GM21786 (cell line): ENCODE measurements at regions not wholly inside any gene's neighbourhood (a gene's known extent, or its start where the extent isn't known, plus 50 kb on each side); places are given as distances from the start of the nearest gene placed in this dataset.

ENCODE experiments used
- ATAC-seq: cut with Tn5 transposase; IDR thresholded peaks from one replicate; pipeline ENCODE4 v1.9.1; 2021; ENCODE audit not compliant: unreplicated experiment

DNA sequence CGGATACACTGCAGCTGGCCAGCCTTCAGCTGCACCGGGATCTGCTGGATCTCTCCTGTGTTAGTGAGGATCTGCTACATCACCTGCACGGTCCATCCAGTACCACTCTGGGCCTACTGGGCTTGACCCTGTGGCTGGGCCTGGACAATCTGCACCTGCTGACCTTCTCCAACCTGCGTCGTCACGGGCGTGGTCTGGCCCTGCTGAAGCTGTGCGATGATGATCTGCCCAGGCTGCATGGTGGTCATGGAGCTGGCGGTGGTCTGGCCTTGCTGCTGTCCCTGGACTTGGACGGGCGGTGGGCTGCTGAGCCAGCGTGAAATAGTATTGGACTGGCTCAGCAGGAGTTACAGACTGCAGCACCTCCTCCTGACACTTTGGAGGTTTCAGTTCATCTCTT, 137.1 kb upstream of the GAS1 start:
- ATAC-seq, result no peak

DNA sequence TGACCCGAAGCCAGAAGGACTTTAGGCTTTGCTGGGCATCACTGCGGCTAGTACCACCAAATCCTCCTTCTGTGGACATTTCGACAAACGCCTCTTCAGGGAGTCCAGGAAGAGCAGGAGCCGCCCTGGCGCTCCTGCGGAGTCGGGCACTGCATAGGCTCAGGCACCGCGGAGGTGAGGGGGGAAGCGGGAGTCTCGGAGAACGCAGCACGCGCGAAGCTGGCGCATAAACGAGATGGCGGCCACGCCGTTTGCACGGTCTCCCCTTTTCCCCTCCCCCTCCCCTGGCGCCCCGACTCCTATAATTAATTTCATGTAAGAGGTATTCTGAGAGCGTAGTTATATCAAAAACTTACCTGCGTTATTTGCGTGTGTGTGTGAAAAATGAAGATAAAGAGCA, 137.8 kb upstream of the GAS1 start:
- ATAC-seq, result no peak

DNA sequence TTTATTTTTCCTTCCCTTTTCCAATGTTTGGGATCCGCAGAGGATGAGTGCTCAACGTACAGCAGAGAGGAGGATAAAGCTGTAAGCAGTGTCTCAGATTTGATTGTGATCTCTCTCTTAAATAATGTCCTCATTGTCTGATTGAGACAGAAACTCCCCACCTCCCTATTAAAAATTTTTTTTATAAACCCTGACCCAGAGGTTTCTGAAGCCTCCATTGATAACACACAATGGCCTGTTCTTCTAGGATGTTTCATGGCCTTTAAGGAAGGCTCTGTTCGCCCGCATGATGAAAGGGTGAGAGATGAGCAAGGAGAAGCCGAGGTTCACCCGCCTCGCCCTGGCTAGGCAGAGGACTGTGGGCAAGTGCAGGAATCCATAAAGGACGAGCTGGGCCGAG, 138.2 kb upstream of the GAS1 start:
- ATAC-seq, result no peak

DNA sequence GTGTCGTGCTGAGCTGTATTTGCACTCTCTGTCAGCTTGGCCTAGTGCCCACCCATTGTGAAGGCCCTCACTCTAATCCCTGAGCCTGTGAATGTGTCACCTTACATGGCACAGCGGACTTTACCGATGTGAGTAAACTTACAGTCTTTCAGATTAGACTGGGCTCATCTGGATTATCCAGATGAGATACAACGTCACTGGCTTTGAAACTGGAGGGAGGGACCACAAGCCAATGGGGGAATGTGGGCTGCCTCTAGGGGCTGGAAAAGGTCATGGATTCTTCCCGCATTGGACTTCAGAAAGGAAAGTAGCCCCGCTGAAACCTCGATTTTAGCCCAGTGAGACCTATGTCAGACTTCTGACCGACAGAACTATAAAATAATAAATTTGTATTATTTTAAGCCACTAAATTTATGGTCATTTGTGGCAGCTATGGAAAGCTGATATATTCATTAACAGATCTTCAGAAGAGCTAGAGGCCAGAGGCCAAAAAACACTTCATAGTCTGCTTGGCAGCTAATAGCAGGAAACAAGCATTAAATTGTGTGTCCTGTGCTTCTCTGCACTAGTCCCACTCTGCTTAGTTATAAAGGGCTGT, 139.0 kb upstream of the GAS1 start:
- ATAC-seq, result no peak

DNA sequence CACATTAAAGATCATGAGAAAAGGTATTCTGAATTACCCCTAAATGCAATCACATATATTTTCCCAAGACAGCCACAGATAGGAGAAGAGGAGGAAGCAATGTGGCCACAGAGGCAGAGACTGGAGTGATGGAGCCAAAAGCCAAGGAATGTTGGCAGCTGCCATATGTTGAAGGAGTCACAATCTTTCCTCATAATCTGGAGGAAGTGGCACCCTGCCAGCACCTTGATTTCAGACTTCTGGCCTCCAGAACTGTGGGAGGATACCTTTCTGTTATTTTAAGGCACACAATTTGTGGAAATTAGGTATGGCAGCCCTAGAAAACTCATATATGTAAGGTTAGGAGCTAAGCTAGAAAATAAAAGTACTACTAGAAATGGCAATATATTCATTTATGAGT, 139.9 kb upstream of the GAS1 start:
- ATAC-seq, result no peak

DNA sequence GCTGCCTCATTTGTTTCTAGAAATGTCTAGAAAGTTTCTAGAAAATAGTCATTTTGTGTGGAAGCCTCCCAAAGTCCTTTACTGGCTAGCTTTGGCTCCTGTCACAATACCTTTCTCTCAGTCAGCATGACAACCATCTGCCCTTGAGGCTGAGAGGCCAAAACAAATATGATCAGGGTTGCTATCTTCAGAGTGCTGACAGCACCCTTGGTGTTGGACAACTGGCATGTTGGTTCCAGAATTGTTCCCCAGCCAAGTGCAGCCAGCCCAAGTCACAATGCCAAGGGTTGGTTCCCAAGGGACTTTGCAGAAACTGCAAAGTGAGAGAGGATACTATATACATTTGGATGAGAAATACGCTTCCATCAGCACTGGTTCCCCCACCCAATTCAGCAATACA, 140.9 kb upstream of the GAS1 start:
- no peak for ATAC-seq

DNA sequence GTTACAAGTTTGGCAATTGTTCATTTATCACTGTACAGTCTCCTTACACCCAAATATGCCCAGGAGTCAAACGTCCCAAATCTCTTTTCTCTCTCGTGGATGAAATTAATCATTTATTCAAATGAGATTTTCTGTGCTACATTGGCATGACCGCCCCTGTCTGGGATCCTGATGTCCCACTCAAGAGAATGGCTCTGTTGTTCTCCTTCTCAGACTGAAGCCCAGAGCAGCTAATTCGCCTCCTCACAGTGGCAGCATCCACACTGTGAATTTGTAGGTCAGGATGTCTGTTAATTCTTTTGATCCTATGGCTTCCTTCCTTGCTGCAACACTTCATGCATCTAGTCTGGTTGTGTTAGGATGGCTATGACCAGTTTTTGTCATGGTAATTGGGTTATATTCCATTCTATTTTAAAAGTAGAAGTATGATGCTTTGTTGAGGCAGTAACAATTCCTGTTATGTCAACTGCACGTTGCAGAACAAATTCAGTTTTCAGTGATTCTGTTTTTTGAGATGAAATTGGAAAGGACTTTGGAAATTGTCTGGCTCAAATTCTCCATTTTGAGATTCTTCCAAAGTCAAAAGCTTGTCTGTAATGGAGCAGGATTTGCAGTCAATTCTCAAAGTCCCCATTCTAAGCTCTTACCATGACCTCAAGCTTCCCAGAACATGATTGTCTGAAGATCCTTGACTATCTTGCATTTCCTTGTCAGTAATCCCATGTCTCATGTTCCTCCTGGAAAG, 141.5 kb upstream of the GAS1 start:
- ATAC-seq, result no peak

DNA sequence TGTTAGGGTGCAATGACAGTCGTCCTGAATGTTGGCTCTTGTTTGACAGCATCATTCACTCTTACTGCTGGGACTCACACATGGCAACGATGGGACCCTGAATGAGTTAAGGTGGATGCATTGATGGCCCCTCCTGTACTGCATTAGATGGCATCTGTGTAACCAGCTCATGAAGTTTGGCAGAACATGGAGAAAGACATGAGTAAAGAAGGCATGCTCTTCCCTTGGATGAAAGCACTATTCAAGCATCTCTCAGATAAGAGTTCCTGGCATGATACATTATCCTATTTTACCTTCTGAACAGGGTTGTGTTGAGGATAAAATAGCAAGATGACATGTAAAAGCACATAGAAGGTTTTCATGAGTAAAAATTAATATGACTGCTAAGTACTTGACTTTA, 142.2 kb upstream of the GAS1 start:
- no peak for ATAC-seq

DNA sequence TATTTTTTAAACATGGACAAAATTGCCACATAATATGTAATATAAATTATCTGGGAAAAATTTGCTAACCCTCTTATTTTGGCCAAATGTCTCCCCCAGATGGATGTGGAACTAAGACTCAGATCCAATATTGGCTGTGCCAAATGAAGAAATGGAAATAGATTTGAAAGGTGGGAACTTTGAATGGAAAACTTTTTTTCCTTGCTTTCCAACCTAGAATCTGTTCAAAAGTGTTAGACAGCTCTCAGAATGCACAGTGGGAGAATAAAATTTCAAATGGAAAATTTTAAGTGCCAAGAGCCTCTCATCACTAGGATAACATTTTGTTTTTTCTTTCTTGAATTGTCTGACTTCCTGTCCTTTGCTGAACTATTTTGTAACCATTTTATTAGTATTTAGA, 142.6 kb upstream of the GAS1 start:
- no peak for ATAC-seq

DNA sequence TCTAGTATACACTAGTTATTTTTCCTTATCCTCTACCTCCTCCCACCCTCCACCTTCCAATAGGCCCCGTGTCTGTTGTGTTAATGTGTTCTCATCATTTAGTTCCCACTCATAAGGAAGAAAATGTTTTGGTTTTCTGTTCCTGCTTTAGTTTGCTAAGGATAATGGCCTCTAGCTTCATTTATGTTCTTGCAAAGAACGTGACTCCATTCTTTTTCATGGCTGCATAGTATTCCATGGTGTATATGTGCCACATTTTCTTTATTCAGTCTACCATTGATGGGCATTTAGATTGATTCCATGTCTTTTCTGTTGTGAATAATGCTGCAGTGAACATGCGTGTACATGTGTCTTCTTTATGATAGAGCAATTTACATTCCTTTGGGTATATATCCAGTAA, 146.5 kb upstream of the GAS1 start:
- ATAC-seq, result no peak

DNA sequence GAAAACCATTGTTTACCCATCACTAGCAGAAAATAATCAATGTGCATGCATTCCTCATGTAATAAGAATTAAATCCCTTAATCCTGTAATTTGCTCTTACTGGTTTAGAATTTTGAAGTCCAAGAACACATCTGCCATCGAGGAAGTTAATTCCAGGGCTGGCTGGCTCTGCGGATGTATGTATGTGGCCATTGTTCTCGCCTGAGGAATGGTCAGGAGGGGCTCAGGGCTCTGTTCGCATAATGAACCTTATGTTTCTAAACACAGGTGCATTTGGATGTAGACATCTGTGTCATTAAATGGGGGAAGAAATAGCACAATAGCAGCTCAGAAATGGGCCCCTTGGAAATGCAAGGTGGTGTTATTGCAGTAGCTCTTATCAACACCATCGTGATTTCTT, 148.6 kb upstream of the GAS1 start:
- ATAC-seq, result no peak

DNA sequence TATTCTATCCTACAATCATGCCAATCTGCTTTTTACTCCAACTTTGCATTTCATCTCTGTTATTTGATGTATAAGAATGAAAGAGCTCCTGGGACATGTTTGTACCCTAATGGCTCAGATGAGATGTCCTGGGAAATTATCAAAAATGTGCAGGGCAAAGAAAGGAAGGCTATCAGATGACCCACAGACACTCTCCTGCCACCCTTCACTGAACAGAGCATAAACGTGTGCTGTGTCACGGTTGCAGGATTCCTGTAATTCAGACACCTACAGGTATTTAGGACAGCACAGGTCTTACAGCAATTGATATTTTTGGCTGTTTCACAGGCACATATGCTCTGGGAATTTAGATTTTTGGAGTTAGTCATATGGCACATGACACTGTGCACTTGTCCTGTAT, 149.2 kb upstream of the GAS1 start:
- no peak for ATAC-seq

DNA sequence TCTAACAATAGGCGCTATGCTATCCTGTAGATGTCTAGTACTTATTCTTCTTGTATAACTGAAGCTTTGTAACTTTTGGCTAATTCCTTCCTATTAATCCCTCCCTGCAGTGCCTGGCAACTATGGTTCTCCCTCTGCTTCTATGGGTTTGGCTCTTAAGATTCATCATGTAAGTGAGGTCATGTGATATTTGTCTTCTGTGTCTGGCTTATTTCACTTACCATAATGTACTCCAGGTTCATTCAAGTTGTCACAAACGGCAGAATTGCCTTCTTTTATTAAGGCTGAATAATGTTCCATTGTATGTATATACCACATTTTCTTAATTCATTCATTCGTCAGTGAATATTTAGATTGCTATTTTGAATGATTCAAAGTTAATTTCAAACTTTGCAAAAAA, 149.9 kb upstream of the GAS1 start:
- no peak for ATAC-seq

DNA sequence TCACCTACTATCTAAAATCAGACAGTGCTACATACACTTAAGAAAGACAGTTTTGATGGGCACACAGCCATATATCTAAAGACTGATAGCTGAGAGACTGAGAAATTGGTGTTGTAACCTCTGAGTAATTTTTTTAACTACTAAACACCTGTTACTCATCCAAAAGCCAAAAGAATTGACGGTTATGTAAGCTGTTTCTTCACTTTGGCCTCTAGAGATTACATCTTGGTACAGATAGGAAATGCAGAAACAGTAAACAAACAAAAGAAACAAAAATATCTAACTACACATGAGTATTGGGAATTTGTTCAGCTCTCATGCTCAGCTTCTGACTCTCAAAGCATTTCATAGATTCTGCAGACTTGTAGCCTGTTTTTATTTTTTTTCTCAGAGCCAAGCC, 152.1 kb upstream of the GAS1 start:
- no peak for ATAC-seq

DNA sequence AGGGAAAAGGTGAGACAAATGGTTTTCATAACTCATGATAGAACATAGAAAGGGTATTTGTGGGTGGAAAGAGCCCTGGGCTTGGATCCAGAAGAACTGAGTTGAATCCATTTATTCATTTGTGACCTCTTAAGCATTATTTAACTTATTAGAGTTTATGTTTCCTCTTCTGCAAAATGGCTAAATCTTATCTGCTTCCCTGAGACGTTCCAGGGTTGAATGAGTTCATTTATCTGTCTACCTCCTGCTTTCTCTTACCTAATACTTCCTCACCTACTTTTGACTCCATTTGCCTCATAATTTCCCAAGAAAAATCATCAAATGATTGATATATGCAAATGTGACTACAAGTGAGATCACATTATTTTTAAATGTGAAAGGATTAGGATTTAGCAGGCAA, 152.7 kb upstream of the GAS1 start:
- no peak for ATAC-seq

DNA sequence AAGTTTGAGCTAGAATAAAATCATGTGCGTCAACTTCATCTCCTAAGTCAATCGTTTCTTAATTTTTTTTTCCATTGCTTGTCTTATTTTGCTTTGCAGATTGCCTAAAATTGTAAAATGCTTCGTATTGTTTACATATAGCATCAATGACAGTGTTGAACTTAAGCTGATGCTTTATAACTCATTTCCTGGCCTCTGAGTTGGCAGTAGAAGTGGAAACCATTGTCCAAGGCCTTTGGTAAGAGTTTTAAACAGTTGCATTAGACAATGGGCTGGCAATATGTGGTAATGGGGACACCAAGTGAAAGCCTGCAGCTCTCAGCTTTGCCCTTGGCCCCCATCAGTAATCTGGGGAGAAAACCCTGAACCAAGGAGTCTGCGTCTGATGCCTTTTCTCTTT, 154.8 kb upstream of the GAS1 start:
- ATAC-seq, result no peak

DNA sequence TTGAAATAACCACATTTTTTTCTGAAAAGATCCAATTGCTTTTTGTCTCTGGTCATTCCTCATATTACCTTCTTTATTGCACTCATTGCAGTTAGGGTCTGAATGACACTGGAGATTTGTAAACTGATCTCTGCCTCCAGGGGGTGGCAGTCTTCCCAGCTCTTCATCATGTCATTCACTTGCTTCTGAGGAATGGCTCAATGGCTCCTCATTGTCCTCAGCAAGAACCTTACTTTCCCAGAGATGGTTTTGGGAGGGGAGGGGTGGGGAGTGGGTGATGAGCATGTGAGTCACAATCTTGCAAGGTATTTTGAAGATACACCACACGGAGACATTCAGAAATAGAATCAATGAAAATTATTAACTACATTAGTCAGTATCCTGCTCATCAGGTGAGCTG, 159.8 kb upstream of the GAS1 start:
- ATAC-seq, result no peak

DNA sequence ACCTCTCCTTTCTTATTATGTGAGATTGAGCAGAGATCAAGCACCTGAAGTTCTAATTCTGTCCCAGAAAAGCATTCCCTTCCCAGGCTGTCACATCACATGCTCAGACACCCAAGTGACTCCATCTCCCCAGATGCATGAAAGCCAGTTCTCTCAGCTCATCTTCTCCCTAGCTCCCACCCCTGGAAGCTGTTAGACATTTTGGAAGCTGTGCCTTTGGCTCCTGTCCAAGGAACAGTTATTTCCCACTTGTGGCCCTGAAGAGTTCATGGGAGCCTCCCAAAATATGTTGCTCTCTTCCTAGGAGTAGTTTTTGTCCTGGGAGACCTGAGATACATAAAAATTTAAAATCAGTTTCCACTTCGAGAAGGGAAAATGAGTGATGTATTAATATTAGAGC, 161.4 kb upstream of the GAS1 start:
- ATAC-seq, result no peak

DNA sequence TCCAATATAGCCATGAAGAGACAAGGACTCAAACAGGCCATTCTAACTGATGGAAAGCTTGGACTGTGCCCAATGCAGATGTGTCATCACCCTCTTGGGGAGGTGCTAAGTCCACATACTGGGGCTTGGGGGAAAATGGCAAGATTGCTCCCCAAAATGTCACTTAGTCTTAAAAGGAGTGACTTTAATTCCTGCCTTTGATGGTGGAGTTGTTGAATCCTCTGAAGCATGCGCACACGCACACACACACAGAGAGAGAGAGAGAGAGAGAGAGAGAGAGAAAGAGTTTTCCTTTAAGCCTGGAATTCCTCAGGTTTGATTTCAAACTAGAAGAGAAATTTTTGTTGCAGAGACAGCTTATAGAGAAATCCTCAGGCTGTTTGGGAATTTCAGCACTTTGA, 161.9 kb upstream of the GAS1 start:
- no peak for ATAC-seq

DNA sequence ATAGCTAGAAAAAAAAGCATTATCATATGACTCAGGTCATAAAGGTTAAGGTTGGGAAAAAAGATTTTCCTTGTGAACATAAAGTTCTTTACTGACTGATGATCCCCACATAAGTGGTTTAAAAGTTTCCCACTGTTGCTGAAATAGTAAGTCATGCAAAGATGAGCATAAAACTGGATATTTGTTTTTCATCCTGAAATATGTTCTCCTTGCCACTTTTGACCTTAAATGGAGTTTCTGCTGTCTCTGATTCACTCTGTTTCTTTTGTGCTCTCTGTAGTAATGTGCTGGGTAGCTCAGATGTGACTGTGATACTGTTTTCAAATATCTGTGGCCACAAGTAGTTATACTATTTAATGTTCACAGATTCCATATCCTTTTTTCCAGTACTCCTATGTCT, 162.5 kb upstream of the GAS1 start:
- no peak for ATAC-seq

DNA sequence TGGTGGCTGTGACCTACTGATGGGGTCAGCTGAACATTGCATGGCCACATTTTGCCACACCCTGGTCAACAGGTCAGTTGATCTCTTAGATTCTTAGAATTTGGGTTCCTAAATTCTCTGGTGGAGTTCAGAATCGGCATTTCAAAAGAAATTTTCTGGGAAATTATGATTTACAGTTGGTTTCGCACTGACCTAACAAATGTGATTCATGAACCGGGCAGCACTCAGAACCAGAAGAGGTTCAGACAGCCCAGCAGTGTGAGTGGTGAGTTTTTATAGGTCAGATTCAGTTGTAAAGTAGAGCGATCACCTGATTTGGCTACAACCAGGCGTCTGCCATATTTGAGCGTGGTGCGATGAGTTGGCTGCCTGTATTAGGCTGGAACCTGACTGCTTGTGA, 163.7 kb upstream of the GAS1 start:
- no peak for ATAC-seq

DNA sequence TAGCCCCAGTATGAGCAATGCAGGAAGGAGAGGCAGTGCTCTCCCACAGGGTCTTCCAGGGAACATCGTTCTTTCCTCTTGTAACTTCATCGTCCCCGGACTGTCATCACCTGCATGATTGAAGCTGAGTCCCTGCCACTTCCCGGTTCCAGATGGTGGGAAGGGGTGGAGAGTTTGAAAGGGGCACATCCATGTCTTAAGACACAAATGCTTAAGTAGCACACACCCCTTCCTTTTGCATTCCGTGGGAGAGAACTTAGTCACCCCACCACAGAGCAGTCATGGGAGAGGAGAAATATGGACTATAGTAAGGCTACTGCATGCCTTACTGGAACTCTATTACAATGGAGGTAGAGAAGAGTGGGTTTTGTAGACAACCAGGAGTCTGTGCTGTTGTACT, 165.3 kb upstream of the GAS1 start:
- ATAC-seq, result no peak

DNA sequence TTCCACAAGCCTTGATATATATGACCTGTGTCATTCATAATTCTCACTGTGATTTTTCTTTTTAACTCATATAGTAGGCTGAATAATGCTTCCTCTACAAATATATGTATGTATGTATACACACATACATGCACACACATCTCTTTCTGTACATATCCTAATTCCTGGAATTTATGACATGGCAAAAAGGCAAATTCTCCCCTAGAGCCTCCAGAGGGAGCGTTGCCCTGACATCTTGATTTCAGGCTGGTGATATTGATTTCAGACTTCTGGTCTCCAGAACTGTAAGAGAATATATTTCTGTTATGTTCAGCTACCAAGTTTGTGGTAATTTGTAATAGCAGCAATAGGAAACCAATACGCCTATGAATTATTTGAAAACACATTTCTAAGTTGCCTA, 166.6 kb upstream of the GAS1 start:
- ATAC-seq, result no peak
